ENCODE measurements at regions not wholly inside any gene's neighbourhood (a gene's known extent, or its start where the extent isn't known, plus 50 kb on each side); places are given as distances from the start of the nearest gene placed in this dataset.
"Not testable (repeated sequence)": the region's sequence is repeated elsewhere in the genome, so short reads cannot be mapped to it uniquely, and the experiment has no call there.

GRCh38 chr11:3516934-3517567, 124.7 kb downstream of the ART5 start:
- not testable (repeated sequence) for TF ChIP-seq CTCF (conservative IDR thresholded peaks at IDR 0.05); EZH2 (IDR thresholded peaks at IDR 0.05; ENCODE audit: low read depth)

All from PC-9 (cell line).